VCaP (cell line): ENCODE measurements at regions not wholly inside any gene's neighbourhood (a gene's known extent, or its start where the extent isn't known, plus 50 kb on each side); places are given as distances from the start of the nearest gene placed in this dataset.
"Not testable (repeated sequence)": the region's sequence is repeated elsewhere in the genome, so short reads cannot be mapped to it uniquely, and the experiment has no call there.

Experiments
- H3K27ac ChIP-seq: fragments of 450-650 bp; 2 replicates; pipeline ENCODE4 v1.5.1; 2017
- TF ChIP-seq, protein P1 (sequence below): fragments of 450-650 bp; conservative IDR thresholded peaks from 2 replicates; pipeline ENCODE4 v1.5.1; 2017; ENCODE audit warnings: mild to moderate bottlenecking, moderate library complexity

DNA sequence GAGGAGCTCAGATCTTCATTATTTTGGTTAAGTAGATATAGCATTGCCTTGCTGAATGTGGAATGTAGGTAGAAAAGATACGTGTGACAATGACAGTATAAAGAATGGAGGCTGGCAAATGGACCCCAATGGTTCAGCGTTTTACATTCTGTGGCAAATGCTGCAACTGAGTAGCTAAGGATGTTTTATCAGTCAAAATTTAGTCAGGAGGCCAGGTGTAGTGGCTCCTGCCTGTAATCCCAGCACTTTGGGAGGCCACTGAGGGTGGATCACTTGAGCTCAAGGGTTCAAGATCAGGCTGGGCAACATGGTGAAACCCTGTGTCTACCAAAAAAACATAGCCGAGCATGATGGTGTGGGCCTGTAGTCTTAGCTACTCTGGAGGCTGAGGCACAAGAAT, 120.5 kb upstream of the GHITM start:
- TF ChIP-seq, protein P1, sequence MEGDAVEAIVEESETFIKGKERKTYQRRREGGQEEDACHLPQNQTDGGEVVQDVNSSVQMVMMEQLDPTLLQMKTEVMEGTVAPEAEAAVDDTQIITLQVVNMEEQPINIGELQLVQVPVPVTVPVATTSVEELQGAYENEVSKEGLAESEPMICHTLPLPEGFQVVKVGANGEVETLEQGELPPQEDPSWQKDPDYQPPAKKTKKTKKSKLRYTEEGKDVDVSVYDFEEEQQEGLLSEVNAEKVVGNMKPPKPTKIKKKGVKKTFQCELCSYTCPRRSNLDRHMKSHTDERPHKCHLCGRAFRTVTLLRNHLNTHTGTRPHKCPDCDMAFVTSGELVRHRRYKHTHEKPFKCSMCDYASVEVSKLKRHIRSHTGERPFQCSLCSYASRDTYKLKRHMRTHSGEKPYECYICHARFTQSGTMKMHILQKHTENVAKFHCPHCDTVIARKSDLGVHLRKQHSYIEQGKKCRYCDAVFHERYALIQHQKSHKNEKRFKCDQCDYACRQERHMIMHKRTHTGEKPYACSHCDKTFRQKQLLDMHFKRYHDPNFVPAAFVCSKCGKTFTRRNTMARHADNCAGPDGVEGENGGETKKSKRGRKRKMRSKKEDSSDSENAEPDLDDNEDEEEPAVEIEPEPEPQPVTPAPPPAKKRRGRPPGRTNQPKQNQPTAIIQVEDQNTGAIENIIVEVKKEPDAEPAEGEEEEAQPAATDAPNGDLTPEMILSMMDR: no peak
- no peak overlapping the region for H3K27ac ChIP-seq

DNA sequence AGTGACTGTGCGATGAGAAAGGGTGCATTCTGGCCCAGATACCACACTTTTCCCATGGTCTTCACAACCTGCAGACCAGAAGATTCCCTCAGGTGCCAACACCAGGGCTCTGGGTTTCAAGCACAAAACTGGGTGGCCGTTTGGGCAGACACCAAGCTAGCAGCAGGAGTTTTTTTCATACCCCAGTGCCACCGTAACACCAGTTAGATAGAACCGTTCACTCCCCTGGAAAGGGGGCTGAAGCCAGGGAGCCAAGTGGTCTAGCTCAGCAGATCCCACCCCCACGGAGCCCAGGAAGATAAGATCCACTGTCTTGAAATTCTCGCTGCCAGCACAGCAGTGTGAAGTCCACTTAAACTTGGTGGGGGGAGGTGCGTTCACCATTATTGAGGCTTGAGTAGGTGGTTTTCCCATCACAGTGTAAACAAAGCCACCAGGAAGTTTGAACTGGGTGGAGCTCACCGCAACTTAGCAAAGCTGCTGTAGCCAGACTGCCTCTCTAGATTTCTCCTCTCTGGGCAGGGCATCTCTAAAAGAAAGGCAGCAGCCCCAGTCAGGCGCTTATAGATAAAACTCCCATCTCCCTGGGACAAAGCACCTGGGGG, 119.4 kb upstream of the GHITM start:
- H3K27ac ChIP-seq: not testable (repeated sequence)

DNA sequence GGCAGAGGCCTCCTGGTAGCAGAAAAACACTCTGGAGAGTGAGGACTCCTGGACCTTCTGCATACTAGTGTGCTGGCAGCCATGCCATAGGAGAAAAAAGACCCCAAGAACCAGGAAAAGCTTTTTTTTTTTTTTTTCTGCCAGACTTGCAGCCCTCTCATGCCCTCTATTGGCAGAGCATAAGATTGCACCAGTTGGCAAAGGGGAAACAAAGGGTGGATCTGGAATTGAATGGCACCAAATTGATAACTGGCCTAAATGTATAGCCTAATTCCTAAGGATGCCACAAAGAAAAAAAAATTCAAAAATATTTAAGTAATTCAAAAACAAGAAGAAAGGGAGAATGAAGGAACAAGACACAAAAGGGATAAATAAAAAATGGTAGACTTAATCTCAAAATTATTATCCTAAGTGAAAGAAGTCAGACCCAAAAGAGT, 112.5 kb upstream of the GHITM start:
- TF ChIP-seq, protein P1: peak; percentile 92
- H3K27ac ChIP-seq: no peak overlapping the region

DNA sequence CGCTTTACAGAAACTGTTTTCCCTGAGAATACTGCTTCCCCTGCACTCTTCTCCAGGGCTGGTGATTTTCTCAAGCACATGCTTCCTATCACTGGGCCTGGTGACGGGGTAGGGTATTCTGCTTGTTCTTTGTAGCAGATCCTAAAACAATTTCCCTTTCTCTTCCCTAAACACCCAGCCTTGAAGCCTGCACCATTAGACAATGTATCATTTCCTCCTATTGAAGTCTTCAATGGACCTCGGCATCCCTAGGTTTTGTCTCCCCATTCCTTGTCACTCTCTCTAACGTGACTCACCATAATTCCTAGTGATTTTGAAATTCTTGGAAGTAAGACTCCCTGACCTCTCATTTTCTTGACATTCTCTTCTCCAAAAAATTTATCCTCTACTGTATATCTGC, 109.5 kb upstream of the GHITM start:
- TF ChIP-seq, protein P1: no peak

DNA sequence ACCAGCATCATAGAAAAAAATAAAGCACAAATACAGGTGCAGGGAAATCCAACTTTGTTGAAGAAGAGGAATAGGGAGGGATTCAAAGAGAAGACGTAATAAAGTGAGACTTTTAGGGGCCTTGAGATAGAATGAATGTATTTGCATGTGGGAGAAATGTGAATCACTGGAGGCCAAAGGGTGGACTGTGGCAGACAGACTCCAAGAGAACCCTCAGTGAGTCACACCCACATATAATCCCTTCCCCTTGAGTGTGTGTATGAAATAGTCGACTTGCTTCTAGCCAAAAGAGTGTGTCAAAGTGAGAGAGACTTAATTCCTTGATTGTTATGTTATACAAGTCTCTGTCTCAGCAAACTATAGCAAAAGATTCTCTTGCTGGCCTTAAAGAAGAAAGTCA, 101.3 kb upstream of the GHITM start:
- TF ChIP-seq, protein P1: no peak
- no peak overlapping the region for H3K27ac ChIP-seq

More for the DNA sequence above, 109.5 kb upstream of the GHITM start:
- no peak overlapping the region for H3K27ac ChIP-seq

DNA sequence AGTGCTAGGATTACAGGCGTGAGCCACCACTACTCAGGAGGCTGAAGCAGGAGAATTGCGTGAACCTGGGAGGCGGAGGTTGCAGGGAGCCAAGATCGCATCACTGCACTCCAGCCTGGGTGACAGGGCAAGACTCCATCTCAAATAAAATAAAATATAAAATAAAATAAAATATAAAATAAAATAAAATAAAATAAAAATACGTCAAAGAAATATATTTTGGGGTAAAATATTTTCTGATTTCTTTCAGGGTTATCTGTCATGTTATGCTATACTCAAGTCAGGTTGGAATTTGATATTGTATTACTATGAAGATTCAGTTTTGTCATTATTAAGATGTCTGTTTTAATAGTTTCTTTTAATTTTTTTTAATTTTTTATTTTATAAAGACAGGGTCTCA, 99.4 kb upstream of the GHITM start:
- H3K27ac ChIP-seq: no peak overlapping the region
- TF ChIP-seq, protein P1: no peak

DNA sequence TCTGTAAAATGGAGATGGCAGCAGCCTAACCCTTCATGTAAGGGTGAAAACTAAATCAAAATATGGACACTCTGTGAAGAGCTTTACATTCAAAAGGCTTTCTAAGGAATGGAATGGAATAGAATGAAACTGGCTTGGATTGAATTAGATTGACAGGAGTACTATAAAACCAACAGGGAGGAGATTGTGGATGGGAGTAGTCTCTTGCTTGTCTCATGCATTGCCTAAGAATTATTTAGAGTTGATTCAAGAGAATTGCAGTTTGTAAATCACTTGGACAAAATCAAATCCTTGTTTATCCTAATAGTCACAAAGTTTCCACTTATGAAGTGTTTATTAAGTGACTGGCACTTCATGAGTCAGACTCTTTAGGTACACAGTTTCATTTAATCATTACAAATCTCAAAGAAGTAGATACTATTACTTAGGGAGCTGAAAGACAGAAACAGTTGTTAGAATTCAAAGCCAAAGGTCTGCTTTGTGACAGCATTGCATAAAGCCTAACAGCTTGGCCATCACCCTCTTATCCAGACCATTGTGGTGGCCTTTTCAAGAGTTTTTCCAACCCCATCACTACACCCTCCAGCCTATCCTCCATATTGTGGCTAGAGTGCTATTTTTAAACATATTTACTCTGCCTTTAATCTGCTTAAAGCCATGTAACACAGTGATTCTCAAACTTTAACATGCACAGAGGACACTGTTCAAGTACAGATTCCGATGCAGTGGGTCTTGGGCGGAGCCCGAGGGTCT, 91.9 kb upstream of the GHITM start:
- TF ChIP-seq, protein P1: no peak
- no peak overlapping the region for H3K27ac ChIP-seq

DNA sequence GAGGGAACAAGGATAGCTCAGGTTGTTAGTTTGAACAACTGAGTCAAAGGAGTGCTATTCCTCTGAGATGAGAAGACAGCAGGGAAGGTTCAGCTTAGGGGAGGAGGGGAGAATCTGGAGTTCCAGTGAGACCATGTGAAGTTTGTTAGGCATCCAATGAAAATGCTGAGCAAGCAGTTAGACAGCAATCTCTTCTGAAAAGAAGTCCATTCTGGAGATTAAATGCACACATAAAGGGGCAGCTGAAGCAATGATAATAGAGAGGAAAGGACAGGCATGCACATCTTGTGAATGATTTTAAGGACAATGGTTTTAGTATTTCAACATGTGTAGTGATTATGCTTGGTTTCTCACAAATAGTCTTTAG, 89.7 kb upstream of the GHITM start:
- TF ChIP-seq, protein P1: no peak
- no peak overlapping the region for H3K27ac ChIP-seq
